NCI-H345 (cell line): ENCODE measurements at regions not wholly inside any gene's neighbourhood (a gene's known extent, or its start where the extent isn't known, plus 50 kb on each side); places are given as distances from the start of the nearest gene placed in this dataset.

ENCODE experiments used
- DNase-seq: peaks from one replicate; lab custom pipeline; 2025; lab: John Stamatoyannopoulos, UW

DNA sequence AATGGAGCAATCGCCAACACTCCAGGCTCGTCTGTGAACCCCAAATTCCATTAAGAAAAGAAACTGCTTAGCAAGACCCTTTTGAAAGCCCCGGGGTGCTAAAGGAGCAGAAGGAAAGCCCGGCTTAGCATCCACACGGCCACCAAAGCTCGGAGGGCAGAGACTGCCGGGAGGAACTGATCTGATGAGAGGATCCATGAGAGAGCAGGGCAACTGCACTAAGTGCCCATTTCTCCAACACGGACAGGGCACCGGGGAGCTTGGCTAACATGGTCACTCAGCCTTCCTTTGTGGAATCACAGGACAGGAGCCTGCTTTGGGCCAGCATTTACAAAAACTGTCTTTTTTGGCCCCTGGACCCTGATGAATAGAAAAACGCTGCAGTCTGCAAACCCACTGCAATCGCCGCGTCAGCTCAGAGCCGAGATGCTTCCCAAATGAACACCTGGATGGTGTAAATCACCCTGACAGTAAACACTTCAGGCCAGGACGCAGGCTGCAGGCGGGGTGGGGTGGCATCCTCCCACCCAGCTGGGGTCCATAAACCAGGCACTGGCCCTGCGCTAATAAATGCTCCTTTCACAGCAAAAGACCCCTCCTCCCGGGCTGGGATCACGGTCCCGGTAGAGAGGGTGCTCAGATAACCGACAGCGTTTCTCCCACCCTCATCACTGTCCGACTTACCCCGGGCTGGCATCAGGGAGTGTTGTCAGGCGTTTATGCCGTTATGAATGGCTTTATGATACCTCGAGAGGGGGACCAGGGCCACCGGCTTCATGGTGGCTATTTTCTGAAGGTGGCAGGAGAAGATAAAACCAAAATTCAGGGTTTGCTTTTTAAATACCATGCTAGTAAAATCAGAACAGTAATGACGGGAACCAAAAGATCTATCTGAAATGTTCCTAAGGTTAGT, 299.5 kb downstream of the IRF8 start:
- DNase-seq: peak; percentile 0

DNA sequence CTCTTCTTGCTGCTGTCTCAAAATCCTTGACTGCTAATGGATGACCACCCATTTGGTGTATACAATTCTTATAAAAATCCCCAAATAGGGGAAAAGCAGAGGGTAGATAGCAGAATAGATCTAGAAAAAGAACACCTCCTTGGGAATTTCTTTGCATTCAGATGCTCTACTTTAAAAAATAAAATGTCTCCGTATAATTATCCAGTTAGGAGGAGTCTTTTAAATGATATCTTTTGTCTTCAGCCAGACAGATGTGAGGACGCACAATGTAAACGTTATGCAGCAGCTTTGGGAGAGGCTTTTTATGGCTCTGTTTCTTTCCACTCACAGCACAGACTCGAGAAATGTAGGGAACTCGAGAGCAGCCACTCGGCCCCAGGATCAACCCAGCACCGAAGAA, 300.2 kb downstream of the IRF8 start:
- no peak for DNase-seq

DNA sequence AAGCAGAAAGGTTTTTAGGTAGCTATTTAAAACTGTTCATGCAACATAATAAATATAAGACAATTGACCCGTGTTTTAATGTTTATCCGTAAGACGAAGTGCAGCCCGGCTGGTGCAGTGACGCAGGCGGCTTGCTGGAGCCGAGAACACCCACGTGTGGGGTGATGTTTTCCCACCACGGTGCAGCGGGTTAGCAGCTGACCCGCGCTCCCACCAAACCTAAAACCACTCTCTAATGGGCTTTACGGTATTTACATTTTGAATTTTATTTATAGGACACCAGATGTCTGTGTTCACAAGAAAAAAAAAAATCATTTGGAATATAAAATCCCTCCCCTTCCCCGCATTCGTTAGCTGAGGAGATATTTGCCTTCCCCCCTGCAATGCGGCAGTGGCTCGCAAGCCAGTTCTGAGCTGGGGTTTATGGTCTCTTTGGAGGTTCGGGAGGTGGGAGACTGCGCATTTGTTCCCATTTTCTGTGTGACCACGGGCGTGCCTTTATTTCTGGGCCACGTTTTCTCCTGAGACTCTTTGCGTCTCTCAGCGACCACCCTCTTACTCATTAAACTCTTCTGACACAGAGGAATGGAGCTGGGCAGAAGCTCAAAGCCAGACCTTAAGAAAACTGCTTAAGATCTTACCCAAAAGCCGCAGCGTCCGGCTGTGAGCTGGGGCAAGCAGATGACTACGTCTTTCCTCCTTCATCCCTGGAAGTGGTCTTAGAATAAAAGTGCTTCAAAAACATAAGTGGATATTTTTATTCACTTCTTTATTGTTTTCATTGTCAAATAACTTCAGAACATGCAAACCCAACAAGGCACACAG, 301.1 kb downstream of the IRF8 start:
- no peak for DNase-seq

DNA sequence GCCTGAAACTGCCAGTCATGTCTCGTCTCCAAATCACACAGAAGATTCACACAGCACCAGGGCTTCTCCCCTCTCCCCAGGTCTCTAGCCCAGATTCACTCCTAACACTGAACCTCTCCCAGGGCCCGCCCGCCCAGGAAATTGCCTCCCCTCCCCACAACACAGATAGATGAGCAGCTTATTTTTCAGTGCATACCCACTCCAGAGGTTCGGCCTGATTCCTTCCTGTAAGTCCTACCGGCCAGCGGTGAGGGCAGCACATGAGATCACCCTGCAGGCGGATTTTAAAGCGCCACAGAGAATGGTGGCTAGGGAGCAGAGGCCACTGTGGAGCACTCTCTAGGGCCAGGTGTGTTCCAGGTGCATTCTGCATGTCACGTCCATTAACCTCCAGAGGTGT, 301.8 kb downstream of the IRF8 start:
- DNase-seq: no peak

DNA sequence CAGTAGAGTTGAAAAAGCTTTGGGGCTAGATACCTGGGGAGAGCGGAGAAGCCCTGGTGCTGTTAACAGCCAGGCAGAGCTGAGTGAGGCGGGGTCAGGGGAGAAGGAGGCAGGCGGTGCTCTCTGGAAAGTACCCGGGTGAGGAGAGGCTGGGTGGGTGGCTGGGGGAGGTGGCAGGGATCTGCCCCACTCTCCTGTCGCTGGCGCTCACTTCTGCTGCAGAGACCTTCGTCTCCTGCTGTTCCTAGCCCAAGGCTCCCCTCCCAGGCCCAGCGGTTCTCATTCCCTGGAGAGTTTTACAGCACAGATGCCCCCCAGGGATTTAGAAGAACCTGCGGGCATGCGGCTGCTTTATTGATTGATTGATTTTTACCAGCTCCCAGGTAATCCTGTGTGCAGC, 302.8 kb downstream of the IRF8 start:
- DNase-seq: no peak

DNA sequence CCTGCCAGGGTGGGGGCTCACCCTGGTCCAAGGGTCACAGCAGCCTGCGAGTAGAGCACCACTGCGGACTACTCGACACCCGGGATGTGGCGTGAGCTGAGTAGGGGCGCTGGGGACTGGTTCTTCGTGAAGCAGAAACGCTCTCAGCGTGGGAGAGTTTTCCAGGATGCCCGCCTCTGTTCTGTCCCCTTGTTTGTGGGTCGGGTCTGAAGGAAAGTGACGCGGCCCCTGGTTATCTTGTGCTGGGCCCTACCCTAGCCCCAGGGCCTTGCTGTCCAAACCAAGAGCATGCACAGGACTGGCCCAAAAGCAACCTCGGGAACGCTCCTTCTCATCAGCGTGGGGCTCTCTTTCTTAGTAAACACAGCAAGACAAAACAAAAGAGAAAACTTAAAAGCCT, 303.3 kb downstream of the IRF8 start:
- DNase-seq: no peak

DNA sequence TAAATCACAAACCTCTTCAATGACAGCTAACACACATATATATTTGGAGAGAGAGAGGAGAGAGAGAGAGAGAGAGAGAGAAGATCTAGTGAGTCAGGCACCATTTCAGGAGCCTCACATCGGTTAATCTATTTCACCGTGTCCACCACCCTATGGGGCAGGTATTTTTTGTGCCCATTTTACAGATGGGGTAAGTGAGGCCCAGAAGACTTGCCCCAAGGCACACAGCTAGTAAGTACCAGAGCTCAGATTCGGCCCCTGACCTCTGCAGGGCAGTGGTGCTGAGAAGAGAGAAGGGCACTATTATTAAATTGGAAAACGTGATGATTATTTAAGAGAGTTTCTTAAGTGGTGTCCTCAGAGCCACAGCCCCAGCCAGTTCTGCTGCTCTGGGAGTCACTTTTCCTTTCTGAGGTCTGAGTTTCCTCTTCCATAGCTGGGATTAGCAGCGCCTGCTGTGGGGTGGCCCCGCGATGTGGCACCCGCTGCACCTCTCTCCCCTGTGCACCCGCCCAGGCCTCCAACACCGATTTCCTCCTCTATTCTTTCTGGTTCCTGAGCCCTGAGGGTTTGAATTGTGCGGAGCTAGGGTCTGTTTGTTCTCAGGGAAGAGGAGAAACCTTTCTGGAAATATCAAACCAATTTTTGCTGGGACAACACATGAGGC, 303.9 kb downstream of the IRF8 start:
- DNase-seq: no peak

DNA sequence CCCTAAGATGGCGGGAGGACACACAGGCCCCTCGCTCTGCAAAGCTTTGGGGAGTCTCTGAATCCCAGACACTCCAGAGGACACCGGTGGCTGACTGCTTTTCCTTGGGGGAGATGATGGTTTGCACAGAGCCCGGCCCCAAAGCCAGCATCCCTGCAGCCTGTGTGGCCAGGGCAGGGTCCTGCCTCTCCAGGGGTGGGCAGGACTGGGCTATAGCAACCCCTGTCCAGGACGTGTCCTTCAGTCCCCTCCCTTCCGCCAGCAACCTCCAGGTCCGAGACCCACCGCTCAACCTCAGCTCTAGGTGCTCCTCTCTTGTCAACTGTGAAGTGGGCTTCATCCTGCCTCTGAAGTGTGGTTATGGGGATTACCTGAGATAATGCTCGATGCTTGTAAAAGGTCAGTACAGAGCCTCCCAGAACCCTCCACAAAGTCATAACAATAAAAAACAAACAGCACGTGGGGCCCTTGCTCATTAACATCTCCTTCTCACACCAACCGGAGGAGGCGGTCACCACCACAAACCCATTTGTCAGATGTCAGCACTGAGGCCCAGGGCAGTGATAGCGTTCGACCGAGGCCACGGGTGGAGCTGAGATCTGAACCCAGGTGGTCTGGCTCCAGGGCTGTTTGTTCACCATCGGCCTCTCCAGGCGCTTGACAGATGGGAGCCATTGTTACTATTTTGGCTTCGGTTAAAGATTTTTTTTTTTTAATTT, 304.8 kb downstream of the IRF8 start:
- no peak for DNase-seq

DNA sequence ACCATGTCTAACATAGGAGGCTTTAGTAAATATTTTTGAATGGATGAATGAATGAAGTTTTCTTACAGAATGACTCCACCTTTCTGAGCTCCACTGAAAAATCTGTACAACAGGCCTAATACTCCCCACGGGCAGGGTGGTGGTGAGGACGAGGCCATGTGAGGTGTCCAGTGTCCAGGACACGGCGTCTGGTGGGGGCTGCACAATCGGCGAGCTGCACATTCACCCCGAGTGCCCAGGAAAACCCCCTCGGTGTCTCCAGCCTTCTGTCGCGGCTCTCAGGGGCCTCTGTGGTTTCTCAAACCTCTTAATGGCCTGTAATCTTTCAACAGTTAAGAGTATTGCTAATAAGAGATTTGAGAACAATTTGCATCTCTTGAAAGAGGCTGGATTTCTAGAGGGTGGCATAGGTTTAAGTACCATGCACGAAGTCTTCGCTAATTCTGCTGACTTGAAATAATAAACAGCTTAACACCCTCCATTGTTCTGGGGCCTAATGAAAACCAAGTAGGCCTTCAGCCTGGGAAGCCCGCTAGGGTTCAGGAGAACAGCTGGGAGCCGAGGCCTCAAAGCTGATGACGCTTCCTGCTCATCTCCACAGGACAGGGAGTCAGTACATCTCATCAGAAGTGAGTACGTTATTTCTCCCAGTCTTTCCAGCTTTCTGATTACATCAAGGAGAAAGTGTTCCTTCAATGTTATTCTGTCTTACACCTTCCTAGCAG, 304.6 kb upstream of the FOXF1 start:
- no peak for DNase-seq

DNA sequence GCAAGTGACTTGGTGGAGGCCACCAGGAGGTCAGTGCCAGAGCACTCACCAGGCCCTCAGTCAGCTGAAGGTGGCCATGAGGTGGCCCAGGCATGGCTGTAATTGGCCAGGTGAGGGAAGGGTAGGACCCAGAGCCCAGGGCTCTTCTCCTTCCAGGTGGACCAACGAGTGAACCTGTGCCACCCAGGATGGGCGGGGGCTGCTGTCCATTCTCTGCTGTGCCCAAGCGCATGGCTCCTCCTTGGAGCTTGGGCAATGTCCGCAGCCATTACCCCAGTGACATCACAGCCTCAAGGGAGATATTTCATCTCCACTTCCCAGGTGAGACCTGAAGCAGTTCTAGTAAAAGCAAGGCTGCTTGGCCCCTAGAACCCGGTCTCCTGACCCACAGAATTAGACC, 303.0 kb upstream of the FOXF1 start:
- DNase-seq: no peak

DNA sequence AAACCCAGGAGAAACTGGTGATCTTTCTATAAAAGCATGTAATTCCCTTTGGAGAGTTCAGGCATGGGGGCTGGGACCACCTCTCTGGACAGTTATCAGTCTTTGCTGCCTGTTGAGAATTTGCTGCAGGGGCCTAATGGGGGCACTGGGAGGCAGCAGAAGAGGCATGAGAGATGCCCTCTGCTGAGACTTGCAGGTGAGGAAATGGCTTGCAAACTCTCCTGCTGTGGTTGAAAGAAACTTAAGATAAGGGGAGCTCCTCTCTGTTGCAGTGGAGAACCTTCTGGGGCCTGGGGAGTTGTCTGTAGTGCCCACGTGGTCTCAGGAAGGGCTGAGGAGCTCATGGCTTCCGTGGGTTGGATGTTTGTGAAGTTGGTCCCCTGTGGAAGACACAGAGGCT, 301.1 kb upstream of the FOXF1 start:
- DNase-seq: no peak

DNA sequence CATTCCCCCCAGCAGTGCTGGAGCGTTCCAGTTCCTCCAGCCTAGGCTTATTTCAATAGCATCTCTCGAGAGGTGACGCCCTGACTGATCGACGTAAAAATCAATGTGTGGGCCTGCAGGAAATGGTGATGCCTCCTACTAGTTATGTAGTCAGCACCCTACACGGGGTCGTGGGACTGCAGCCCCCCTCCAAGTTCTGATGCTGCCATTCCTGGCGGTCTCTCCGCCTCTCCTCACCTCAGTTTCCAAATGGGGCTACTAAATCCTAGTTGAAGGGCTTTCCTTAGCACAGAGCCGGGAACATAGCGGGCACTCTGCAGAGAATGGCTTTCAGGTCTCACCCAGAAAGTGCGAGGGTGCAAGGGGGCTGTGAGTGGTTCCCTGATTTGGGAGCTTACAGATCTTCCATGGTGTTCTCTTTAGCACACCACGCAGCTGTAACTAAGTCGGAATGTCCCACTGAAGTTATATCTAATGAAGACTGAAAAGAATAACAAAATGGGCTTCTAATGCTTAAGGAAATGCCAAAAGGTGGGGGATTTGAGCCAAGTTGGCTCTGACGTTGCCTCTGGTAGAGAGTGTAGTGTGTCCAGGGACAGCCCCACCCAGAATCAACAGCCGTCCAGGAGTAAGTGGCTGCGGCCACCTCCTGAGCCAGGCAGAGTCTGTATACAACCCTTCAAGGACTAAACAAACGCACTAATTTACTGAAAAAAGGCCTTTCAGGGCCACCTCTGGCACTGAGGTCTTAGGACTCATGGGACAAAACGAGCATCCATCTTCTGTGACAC, 299.7 kb upstream of the FOXF1 start:
- no peak for DNase-seq

DNA sequence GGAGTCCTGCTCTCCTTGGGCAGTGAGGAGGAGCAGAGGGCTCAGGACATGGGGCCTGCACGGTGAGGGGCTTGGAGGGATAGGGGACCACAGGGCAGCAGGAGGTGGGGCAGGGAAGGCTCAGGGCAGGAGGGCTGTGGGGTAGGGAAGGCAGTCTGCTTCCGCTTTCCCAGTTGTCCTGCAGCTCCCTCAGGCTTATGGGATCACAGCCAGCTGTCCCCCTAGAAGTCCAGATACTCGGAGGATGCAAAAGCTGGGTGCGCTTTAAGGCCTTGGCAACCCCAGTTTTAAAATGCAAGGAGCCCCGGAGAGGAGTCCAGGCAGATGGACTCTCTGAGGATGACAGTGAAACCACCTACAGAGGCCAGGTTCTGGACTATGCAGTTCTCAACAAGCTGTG, 299.1 kb upstream of the FOXF1 start:
- no peak for DNase-seq

DNA sequence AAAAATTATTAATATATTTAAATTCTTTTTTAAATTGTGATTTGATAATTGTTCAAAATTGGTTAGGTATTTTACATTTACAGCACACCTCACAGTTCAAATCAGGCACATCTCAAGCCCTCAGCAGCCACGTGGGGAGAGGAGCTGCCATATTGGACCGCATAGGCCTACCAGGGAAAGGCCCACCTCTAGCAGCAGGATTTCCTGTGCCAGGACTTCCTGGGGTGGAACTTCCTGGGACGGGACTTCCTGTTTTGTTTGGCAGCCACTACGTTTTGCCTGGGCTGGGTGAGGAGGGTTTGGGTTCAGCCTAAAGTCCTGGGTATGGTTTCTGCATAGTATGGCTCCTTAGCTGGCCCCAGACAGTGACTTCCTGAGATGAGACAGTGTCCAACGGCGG, 298.5 kb upstream of the FOXF1 start:
- no peak for DNase-seq

DNA sequence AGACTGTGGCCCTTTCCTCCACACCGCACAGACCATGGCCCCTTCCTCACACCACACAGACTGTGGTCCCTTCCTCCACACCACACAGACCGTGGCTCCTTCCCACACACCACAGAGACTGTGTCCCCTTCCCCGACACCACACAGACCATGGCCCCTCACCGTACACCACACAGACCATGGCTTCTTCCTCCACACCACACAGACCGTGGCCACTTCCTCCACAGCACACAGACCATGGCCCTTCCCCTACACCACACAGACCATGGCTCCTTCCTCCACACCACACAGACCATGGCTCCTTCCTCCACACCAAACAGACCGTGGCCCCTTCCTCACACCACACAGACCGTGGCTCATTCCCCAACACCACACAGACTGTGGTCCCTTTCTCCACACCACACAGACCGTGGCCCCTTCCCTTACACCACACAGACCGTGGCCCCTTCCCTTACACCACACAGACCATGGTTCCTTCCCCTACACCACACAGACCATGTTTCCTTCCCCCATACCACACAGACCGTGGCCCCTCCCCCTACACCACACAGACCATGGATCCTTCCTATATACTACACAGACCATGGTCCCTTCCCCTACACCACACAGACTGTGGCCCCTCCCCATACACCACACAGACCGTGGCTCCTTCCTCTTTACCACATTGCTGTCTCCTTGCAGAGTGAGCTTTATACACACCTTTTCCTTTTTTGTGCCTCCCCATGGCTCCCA, 297.5 kb upstream of the FOXF1 start:
- DNase-seq: no peak

DNA sequence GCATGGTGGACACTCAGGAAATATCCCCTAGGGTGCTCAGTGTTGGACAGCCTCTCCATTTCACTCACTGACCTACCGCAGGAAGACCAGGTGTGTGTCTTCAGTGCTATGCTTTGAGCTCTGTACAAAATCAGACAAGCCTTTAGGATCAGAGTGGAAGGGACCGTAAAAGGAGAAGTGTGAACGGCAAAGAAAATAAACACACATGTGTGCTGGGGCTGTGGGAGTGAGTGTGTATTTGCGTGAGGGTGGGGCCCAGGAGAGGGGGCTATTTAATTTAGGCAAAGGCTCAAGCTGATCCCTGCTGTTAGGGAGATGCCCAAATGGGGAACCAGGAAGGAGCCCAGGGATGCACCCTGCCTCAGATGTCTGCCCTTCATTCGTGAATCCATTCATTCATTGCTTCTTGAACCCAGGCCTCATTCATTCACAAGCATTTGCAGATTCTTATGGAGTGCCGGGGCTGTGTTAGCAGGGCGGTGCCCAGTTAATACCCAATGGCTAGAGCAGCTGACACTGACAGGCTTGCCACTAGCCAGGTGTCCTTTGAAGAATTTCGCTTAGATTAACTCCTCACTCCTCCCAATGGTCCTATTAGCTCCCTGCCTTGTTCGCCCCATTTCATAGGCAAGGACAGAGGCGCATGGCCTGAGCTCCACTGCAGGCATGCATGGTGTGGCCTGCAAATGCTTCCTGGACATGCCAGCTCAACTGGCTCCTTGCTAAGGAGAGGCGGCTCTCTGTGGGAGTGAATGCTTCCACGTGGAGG, 296.7 kb upstream of the FOXF1 start:
- no peak for DNase-seq

DNA sequence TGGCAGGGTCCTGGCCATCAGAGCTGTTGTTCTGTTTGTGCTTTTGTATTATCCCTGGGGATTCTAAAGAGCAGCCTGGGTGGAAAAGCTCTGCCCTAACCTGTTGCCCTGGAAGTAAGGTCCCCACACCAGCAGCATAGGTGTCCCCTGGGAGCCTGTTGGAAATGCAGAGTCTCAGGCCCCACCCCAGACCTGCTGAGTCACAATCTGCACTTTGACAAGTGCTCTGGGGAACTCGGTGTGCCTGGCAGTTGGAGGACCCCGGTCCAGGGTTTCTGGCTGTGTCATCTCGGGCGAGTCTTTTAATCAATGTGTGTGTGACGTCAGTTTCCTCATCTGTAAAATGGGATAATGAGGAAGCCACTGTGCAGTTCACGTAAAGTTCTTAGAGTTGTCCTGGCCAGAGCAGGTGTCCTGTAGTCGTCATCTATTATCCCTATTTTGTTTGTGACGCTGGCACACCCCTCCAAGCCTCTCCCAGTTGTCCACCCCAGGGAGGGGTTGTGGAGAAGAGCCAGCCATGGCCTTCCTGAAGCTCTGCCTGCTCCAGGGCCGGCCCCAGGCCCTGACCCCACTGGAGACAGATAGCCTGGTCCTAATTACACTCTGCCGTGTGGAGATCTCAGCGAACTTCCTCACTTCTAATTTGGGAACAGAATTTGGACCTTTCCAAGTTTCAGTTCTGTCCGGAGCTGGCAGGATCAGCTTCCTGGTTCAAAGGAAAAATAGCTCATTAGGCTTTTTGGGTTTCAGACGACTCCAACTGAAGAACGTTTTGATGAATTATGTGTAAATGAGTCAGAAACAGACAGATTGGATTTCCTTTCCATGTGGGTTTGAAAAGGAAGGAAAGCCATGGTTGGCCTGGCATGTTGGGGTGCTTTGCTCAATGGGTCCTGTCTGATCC, 295.7 kb upstream of the FOXF1 start:
- no peak for DNase-seq
